Neural cell (in vitro differentiated cells): ENCODE measurements at regions not wholly inside any gene's neighbourhood (a gene's known extent, or its start where the extent isn't known, plus 50 kb on each side); places are given as distances from the start of the nearest gene placed in this dataset.

Experiments used
- H2AFZ ChIP-seq: fragments of 200-600, 300-800 bp; sonication (generic), shearing (Covaris generic); 2 replicates; pipeline ENCODE4 v1.6.0; 2014; ENCODE audit warnings: low read depth, mild to moderate bottlenecking, antibody characterized with exemption, low read length, moderate library complexity
- H3F3A ChIP-seq: fragments of 200-600 bp; shearing (Covaris generic); 2 replicates; pipeline ENCODE4 v1.6.1; 2016; ENCODE audit warnings: mild to moderate bottlenecking, moderate library complexity, mixed read lengths, antibody characterized with exemption, low read length; ENCODE audit not compliant: insufficient read depth, poor library complexity, severe bottlenecking
- H3K27ac ChIP-seq: fragments of 200-600, 300-800 bp; sonication (generic), shearing (Covaris generic); 2 replicates; pipeline ENCODE4 v1.5.1; 2014; ENCODE audit warnings: mild to moderate bottlenecking, low read length, moderate library complexity
- H3K27me3 ChIP-seq: fragments of 300-800, 200-600 bp; sonication (generic), shearing (Covaris generic); 2 replicates; pipeline ENCODE4 v1.6.0; 2014; ENCODE audit warnings: mild to moderate bottlenecking, low read depth, low read length, moderate library complexity; ENCODE audit not compliant: insufficient read depth
- H3K36me3 ChIP-seq: fragments of 300-800, 200-600 bp; sonication (generic), shearing (Covaris generic); 2 replicates; pipeline ENCODE4 v1.5.1; 2014; ENCODE audit warnings: mild to moderate bottlenecking, antibody characterized with exemption, low read length, moderate library complexity; ENCODE audit not compliant: insufficient read depth
- H3K4me2 ChIP-seq: fragments of 300-800, 200-600 bp; sonication (generic), shearing (Covaris generic); 2 replicates; pipeline ENCODE4 v1.6.0; 2014; ENCODE audit warnings: mild to moderate bottlenecking, low read length
- H3K4me3 ChIP-seq: fragments of 300-800, 200-600 bp; sonication (generic), shearing (Covaris generic); 2 replicates; pipeline ENCODE4 v1.5.1; 2014; ENCODE audit warnings: mild to moderate bottlenecking, low read length, moderate library complexity
- H3K79me2 ChIP-seq: fragments of 200-600 bp; shearing (Covaris generic); replicated peaks from 2 replicates; pipeline ENCODE4 v1.6.0; 2014; ENCODE audit warnings: mild to moderate bottlenecking, low read length, moderate library complexity; ENCODE audit not compliant: insufficient read depth
- H3K9ac ChIP-seq: fragments of 300-800, 200-600 bp; sonication (generic), shearing (Covaris generic); 2 replicates; pipeline ENCODE4 v1.6.1; 2016; ENCODE audit warnings: mild to moderate bottlenecking, low read length, mixed read lengths
- H3K9me2 ChIP-seq: fragments of 200-600 bp; shearing (Covaris generic); 2 replicates; pipeline ENCODE4 v1.6.1; 2016; ENCODE audit warnings: mild to moderate bottlenecking, low read length, mixed read lengths; ENCODE audit not compliant: insufficient read depth
- H3K9me3 ChIP-seq: fragments of 200-600, 300-800 bp; sonication (generic), shearing (Covaris generic); 2 replicates; pipeline ENCODE4 v1.6.1; 2016; ENCODE audit warnings: mild to moderate bottlenecking, mixed run types, low read length, moderate library complexity, mixed read lengths
- H4K20me1 ChIP-seq: fragments of 200-600 bp; shearing (Covaris generic); 2 replicates; pipeline ENCODE4 v1.6.1; 2016; ENCODE audit warnings: mild to moderate bottlenecking, mixed run types; ENCODE audit not compliant: insufficient read depth
- EP300 ChIP-seq: fragments of 450-650 bp; conservative IDR thresholded peaks from 2 replicates; pipeline ENCODE4 v1.6.1; 2014; ENCODE audit warnings: antibody characterized with exemption, mild to moderate bottlenecking, moderate library complexity; ENCODE audit not compliant: poor library complexity, severe bottlenecking
- EZH2 ChIP-seq: fragments of 200-600, 300-800 bp; shearing (Covaris generic), sonication (generic); IDR thresholded peaks from 2 replicates; pipeline ENCODE4 v1.6.1; 2014; ENCODE audit warnings: antibody characterized with exemption, low read length, borderline replicate concordance, mild to moderate bottlenecking; ENCODE audit not compliant: insufficient read depth, poor library complexity, severe bottlenecking
- POLR2AphosphoS5 ChIP-seq: IDR thresholded peaks from 2 replicates; pipeline ENCODE4 v1.6.1; 2012
- RAD21 ChIP-seq: fragments of 450-650 bp; conservative IDR thresholded peaks from 2 replicates; pipeline ENCODE4 v1.6.1; 2014; ENCODE audit warnings: antibody characterized with exemption, mild to moderate bottlenecking, moderate library complexity
- SMC3 ChIP-seq: fragments of 450-650 bp; conservative IDR thresholded peaks from 2 replicates; pipeline ENCODE4 v1.6.1; 2014; ENCODE audit warnings: antibody characterized with exemption, mild to moderate bottlenecking, moderate library complexity; ENCODE audit not compliant: poor library complexity
- TAF1 ChIP-seq: IDR thresholded peaks from 2 replicates; pipeline ENCODE4 v1.6.1; 2012; ENCODE audit warnings: low read depth
- TF ChIP-seq, protein P1 (sequence below): fragments of 450-650 bp; IDR thresholded peaks from 2 replicates; pipeline ENCODE4 v1.5.1; 2014; ENCODE audit warnings: antibody characterized with exemption, mild to moderate bottlenecking, moderate library complexity; ENCODE audit not compliant: poor library complexity, severe bottlenecking
- TF ChIP-seq, protein P2 (sequence below): IDR thresholded peaks from 2 replicates; pipeline ENCODE4 v1.6.1; 2012; ENCODE audit warnings: borderline replicate concordance

DNA sequence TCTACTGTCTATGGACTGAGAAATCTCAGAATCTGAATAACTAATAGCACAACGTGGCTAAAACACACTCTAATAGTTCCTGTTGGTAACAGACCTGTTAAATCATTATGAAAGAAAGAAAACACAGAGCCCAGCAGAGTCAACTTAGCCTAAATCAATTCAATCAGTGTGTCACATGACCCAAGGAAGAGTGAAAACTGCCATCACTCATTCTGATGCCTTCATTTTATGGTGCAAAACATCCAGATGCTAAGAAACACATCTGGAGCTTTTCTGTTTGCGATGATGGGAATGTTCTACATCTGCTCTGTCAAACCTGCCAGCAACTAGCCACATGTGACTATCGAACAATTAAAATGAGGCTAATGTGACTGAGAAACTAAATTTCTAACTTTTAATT, 295.7 kb upstream of the TRIB2 start:
- Histone ChIP-seq H4K20me1 (no peaks in the 10 kb centered on the region), H3K27me3 (no peaks in the 10 kb centered on the region), H3K27ac (no peak overlapping the region), H3K79me2 (no peaks in the 10 kb centered on the region), H3K9ac (no peak overlapping the region), H3K9me2 (no peaks in the 10 kb centered on the region), H3K4me3 (no peak overlapping the region), H2AFZ (no peak overlapping the region), H3K4me2 (no peak overlapping the region), H3K9me3 (no peaks in the 10 kb centered on the region), H3K36me3 (no peaks in the 10 kb centered on the region), H3F3A (no peaks in the 10 kb centered on the region)
- TF ChIP-seq TAF1 = no peak
- TF ChIP-seq, protein P1, sequence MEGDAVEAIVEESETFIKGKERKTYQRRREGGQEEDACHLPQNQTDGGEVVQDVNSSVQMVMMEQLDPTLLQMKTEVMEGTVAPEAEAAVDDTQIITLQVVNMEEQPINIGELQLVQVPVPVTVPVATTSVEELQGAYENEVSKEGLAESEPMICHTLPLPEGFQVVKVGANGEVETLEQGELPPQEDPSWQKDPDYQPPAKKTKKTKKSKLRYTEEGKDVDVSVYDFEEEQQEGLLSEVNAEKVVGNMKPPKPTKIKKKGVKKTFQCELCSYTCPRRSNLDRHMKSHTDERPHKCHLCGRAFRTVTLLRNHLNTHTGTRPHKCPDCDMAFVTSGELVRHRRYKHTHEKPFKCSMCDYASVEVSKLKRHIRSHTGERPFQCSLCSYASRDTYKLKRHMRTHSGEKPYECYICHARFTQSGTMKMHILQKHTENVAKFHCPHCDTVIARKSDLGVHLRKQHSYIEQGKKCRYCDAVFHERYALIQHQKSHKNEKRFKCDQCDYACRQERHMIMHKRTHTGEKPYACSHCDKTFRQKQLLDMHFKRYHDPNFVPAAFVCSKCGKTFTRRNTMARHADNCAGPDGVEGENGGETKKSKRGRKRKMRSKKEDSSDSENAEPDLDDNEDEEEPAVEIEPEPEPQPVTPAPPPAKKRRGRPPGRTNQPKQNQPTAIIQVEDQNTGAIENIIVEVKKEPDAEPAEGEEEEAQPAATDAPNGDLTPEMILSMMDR = no peak
- TF ChIP-seq, protein P2, sequence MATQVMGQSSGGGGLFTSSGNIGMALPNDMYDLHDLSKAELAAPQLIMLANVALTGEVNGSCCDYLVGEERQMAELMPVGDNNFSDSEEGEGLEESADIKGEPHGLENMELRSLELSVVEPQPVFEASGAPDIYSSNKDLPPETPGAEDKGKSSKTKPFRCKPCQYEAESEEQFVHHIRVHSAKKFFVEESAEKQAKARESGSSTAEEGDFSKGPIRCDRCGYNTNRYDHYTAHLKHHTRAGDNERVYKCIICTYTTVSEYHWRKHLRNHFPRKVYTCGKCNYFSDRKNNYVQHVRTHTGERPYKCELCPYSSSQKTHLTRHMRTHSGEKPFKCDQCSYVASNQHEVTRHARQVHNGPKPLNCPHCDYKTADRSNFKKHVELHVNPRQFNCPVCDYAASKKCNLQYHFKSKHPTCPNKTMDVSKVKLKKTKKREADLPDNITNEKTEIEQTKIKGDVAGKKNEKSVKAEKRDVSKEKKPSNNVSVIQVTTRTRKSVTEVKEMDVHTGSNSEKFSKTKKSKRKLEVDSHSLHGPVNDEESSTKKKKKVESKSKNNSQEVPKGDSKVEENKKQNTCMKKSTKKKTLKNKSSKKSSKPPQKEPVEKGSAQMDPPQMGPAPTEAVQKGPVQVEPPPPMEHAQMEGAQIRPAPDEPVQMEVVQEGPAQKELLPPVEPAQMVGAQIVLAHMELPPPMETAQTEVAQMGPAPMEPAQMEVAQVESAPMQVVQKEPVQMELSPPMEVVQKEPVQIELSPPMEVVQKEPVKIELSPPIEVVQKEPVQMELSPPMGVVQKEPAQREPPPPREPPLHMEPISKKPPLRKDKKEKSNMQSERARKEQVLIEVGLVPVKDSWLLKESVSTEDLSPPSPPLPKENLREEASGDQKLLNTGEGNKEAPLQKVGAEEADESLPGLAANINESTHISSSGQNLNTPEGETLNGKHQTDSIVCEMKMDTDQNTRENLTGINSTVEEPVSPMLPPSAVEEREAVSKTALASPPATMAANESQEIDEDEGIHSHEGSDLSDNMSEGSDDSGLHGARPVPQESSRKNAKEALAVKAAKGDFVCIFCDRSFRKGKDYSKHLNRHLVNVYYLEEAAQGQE = no peak
- no peak for TF ChIP-seq RAD21
- TF ChIP-seq EP300 = no peak
- TF ChIP-seq POLR2AphosphoS5 = no peak

DNA sequence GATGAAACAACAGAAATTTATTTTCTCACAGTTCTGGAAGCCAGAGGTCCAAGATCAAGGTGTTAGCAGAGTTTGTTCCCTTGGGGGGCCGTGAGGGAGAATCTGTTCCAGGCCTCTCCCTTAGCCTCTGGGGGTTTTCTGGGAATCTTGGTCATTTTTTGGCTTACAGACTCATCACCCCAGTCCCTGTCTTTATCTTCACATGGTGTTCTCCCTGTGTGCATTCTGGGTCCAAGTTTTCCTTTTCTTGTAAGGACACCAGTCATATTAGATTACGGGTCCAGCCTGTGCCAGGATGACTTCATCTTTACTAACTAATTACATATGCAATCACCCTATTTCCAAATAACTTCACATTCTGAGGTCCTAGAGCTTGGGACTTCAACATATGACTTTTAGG, 292.5 kb upstream of the TRIB2 start:
- Histone ChIP-seq H2AFZ (no peak overlapping the region), H3K36me3 (no peaks in the 10 kb centered on the region), H3K27ac (no peak overlapping the region), H3K79me2 (no peaks in the 10 kb centered on the region), H3K9me3 (no peaks in the 10 kb centered on the region), H3K9me2 (no peaks in the 10 kb centered on the region), H3K9ac (no peak overlapping the region), H4K20me1 (no peaks in the 10 kb centered on the region), H3K4me2 (no peak overlapping the region), H3K4me3 (no peak overlapping the region), H3K27me3 (no peaks in the 10 kb centered on the region), H3F3A (no peaks in the 10 kb centered on the region)
- TF ChIP-seq RAD21 (no peak), TAF1 (no peak), EZH2 (no peak), SMC3 (no peak), EP300 (no peak), POLR2AphosphoS5 (no peak)
- TF ChIP-seq, protein P2 = no peak
- TF ChIP-seq, protein P1 = no peak
